HEK293 (cell line): ENCODE measurements at regions not wholly inside any gene's neighbourhood (a gene's known extent, or its start where the extent isn't known, plus 50 kb on each side); places are given as distances from the start of the nearest gene placed in this dataset.

Source experiments
- CTCF ChIA-PET: fragments of 350-600 bp; formaldehyde crosslinking; extraction: SDS; loops from one replicate; lab custom pipeline; 2021; ENCODE audit warnings: antibody characterized with exemption; lab: Yijun Ruan, JAX
- POLR2A ChIA-PET: fragments of 300-600 bp; formaldehyde crosslinking; extraction: SDS; loops from one replicate; lab custom pipeline; 2020; ENCODE audit warnings: antibody characterized with exemption, inconsistent platforms; lab: Yijun Ruan, JAX
- H3K27ac ChIP-seq: fragments of 200-500 bp; sonication (Bioruptor generic); 2 replicates; pipeline ENCODE4 v1.5.1; 2014; ENCODE audit warnings: low read depth, low read length, control low read depth, inconsistent platforms; ENCODE audit errors: extremely low read depth
- H3K36me3 ChIP-seq, 2 experiments: fragments of 200-500 bp in 1 of 2; sonication (Bioruptor generic) in 1 of 2; 1 replicate in 1 of 2; 2 replicates in 1 of 2; pipeline ENCODE4 v1.5.1; 2014 to 2017; ENCODE audit warnings: inconsistent platforms in 2 of 2, low read length in 2 of 2; ENCODE audit not compliant: control insufficient read depth in 2 of 2, insufficient read depth in 1 of 2
- H3K4me1 ChIP-seq: fragments of 200-500 bp; sonication (Bioruptor generic); 2 replicates; pipeline ENCODE4 v1.5.1; 2014; ENCODE audit warnings: mild to moderate bottlenecking, low read length, inconsistent platforms; ENCODE audit not compliant: control insufficient read depth, insufficient read depth
- H3K4me3 ChIP-seq: 2 replicates; pipeline ENCODE4 v1.5.1; 2011; ENCODE audit warnings: low read depth, mild to moderate bottlenecking, control low read depth, low read length, moderate library complexity
- H3K9me3 ChIP-seq: fragments of 200-500 bp; sonication (Bioruptor generic); 2 replicates; pipeline ENCODE4 v1.5.1; 2014; ENCODE audit warnings: low read depth, low read length, inconsistent platforms; ENCODE audit not compliant: control insufficient read depth, insufficient read depth
- HIC1 ChIP-seq: fragments of 450-650 bp; formaldehyde crosslinking; IDR thresholded peaks from 2 replicates; pipeline ENCODE4 v1.5.1; 2016; ENCODE audit warnings: missing biosample characterization, missing genetic modification characterization
- IKZF3 ChIP-seq: fragments of 450-650 bp; IDR thresholded peaks from 2 replicates; pipeline ENCODE4 v1.5.0; 2018; ENCODE audit warnings: missing biosample characterization, mild to moderate bottlenecking, missing genetic modification characterization, moderate library complexity
- KLF8 ChIP-seq: fragments of 450-650 bp; formaldehyde crosslinking; IDR thresholded peaks from 2 replicates; pipeline ENCODE4 v1.5.1; 2016; ENCODE audit warnings: missing biosample characterization, missing genetic modification characterization
- RBAK ChIP-seq: fragments of 450-650 bp; formaldehyde crosslinking; IDR thresholded peaks from 2 replicates; pipeline ENCODE4 v1.5.1; 2016; ENCODE audit warnings: missing biosample characterization, missing genetic modification characterization
- SALL2 ChIP-seq: fragments of 450-650 bp; formaldehyde crosslinking; IDR thresholded peaks from 2 replicates; pipeline ENCODE4 v1.5.0; 2017; ENCODE audit warnings: missing biosample characterization, mild to moderate bottlenecking, missing genetic modification characterization, borderline replicate concordance
- ZBTB26 ChIP-seq: fragments of 450-650 bp; formaldehyde crosslinking; optimal IDR thresholded peaks from 2 replicates; pipeline ENCODE3; 2016; ENCODE audit warnings: missing biosample characterization, mild to moderate bottlenecking, missing genetic modification characterization
- ZBTB49 ChIP-seq: fragments of 450-650 bp; formaldehyde crosslinking; IDR thresholded peaks from 2 replicates; pipeline ENCODE4 v1.5.1; 2016; ENCODE audit warnings: missing biosample characterization, missing genetic modification characterization, low read depth
- ZNF133 ChIP-seq: fragments of 450-650 bp; formaldehyde crosslinking; IDR thresholded peaks from 2 replicates; pipeline ENCODE4 v1.5.1; 2016; ENCODE audit warnings: missing biosample characterization, missing genetic modification characterization
- ZNF169 ChIP-seq: fragments of 450-650 bp; formaldehyde crosslinking; IDR thresholded peaks from 2 replicates; pipeline ENCODE4 v1.5.1; 2016; ENCODE audit warnings: missing biosample characterization, missing genetic modification characterization
- ZNF280C ChIP-seq: fragments of 450-650 bp; formaldehyde crosslinking; IDR thresholded peaks from 2 replicates; pipeline ENCODE4 v1.5.1; 2016; ENCODE audit warnings: missing biosample characterization, missing genetic modification characterization
- ZNF341 ChIP-seq: fragments of 450-650 bp; formaldehyde crosslinking; IDR thresholded peaks from 2 replicates; pipeline ENCODE4; 2016; ENCODE audit warnings: low read depth, missing biosample characterization, missing genetic modification characterization
- ZNF391 ChIP-seq: fragments of 450-650 bp; formaldehyde crosslinking; IDR thresholded peaks from 2 replicates; pipeline ENCODE4 v1.5.1; 2016; ENCODE audit warnings: low read depth, missing biosample characterization, missing genetic modification characterization, borderline replicate concordance
- ZNF473 ChIP-seq: fragments of 450-650 bp; formaldehyde crosslinking; IDR thresholded peaks from 2 replicates; pipeline ENCODE4 v1.5.1; 2017; ENCODE audit warnings: missing biosample characterization, missing genetic modification characterization
- ZNF529 ChIP-seq: fragments of 450-650 bp; formaldehyde crosslinking; IDR thresholded peaks from 2 replicates; pipeline ENCODE4 v1.5.1; 2017; ENCODE audit warnings: missing genetic modification characterization, missing biosample characterization; ENCODE audit not compliant: insufficient replicate concordance
- ZNF654 ChIP-seq: fragments of 450-650 bp; formaldehyde crosslinking; IDR thresholded peaks from 2 replicates; pipeline ENCODE4 v1.5.1; 2016; ENCODE audit warnings: low read depth, missing biosample characterization, missing genetic modification characterization
- ZNF830 ChIP-seq: fragments of 450-650 bp; IDR thresholded peaks from 2 replicates; pipeline ENCODE4 v1.5.0; 2018; ENCODE audit warnings: missing biosample characterization, missing genetic modification characterization, low read depth, mild to moderate bottlenecking, moderate library complexity
- ZSCAN30 ChIP-seq: fragments of 450-650 bp; IDR thresholded peaks from 2 replicates; pipeline ENCODE4 v1.5.1; 2018; ENCODE audit warnings: missing biosample characterization, mild to moderate bottlenecking, missing genetic modification characterization, moderate library complexity

- CTCF ChIA-PET = interaction anchor here (0.6 to 1.9 kb wide), 2 partner anchors 63 to 471 kb away, joined by 3 to 10 read pairs; no protein-coding TSS in a partner anchor
- Histone ChIP-seq H3K4me3 (no peak overlapping the region), H3K4me1 (no peaks in the 10 kb centered on the region), H3K9me3 (no peaks in the 10 kb centered on the region)
- POLR2A ChIA-PET = no interaction called here
- TF ChIP-seq ZBTB26 (tag by site-specific recombination) (no peak), ZNF529 (tag by site-specific recombination) (no peak), KLF8 (tag by site-specific recombination) (no peak), ZNF654 (tag by site-specific recombination) (no peak), ZNF391 (tag by site-specific recombination) (no peak), IKZF3 (no peak), ZNF473 (tag by site-specific recombination) (no peak), ZNF133 (tag by site-specific recombination) (no peak), RBAK (tag by site-specific recombination) (no peak), ZSCAN30 (no peak), ZBTB49 (tag by site-specific recombination) (no peak), ZNF830 (tag by site-specific recombination) (no peak), ZNF280C (tag by site-specific recombination) (no peak), SALL2 (tag by site-specific recombination) (no peak), ZNF169 (tag by site-specific recombination) (no peak), ZNF341 (no peak), HIC1 (tag by site-specific recombination) (no peak)
- TF ChIP-seq, all 188 proteins: peak for 0
- H3K36me3 ChIP-seq = no peaks in the 10 kb centered on the region
- no peak overlapping the region for H3K27ac ChIP-seq
Measured at GRCh38 chr12:103011974-103012763, 54.7 kb downstream of the ASCL1 start.
